IMR-90 (cell line): ENCODE measurements at regions not wholly inside any gene's neighbourhood (a gene's known extent, or its start where the extent isn't known, plus 50 kb on each side); places are given as distances from the start of the nearest gene placed in this dataset.

ENCODE experiments used
- ATAC-seq: fragments of 200-7000 bp; cut with Tn5 transposase; 2 replicates; pipeline ENCODE4 v1.9.1; 2020; ENCODE audit warnings: low read depth, mild to moderate bottlenecking, moderate library complexity
- BruUV-seq: library from RNA; stranded (reverse); fragments of 400-500 nt; replicated peaks from 2 replicates; lab custom pipeline; 2021; lab: Mats Ljungman, UMichigan
- CTCF ChIA-PET: fragments of 300-600 bp; formaldehyde crosslinking; extraction: SDS; loops from one replicate; lab custom pipeline; 2021; ENCODE audit warnings: antibody characterized with exemption; lab: Yijun Ruan, JAX
- POLR2A ChIA-PET: fragments of 300-600 bp; sonication (Branson Sonifier 250); formaldehyde crosslinking; loops from one replicate; lab custom pipeline; 2022; ENCODE audit warnings: antibody characterized with exemption; ENCODE audit not compliant: unreplicated experiment; lab: Charles Lee
- DNase-seq: peaks from one replicate; pipeline ENCODE4 v3.0.0; 2013
- H2AFZ ChIP-seq: replicated peaks from 2 replicates; pipeline ENCODE3; 2013; ENCODE audit warnings: low read length, mild to moderate bottlenecking; ENCODE audit not compliant: poor library complexity
- H2AK5ac ChIP-seq: 2 replicates; pipeline ENCODE4 v1.6.1; 2013; ENCODE audit warnings: low read depth, low read length, inconsistent platforms
- H2AK9ac ChIP-seq: replicated peaks from 2 replicates; pipeline ENCODE3; 2013; ENCODE audit warnings: mild to moderate bottlenecking, low read depth, low read length, moderate library complexity; ENCODE audit not compliant: poor library complexity
- H2BK120ac ChIP-seq: 2 replicates; pipeline ENCODE4 v1.6.1; 2013; ENCODE audit warnings: low read depth, low read length, inconsistent platforms
- H2BK15ac ChIP-seq: 3 replicates; pipeline ENCODE4 v1.6.1; 2013; ENCODE audit warnings: low read depth, low read length, inconsistent platforms
- H2BK20ac ChIP-seq: 2 replicates; pipeline ENCODE4 v1.6.1; 2013; ENCODE audit warnings: low read depth, mild to moderate bottlenecking, inconsistent platforms, low read length, moderate library complexity
- H2BK5ac ChIP-seq: 2 replicates; pipeline ENCODE4 v1.6.1; 2013; ENCODE audit warnings: mild to moderate bottlenecking, low read depth, low read length, inconsistent platforms; ENCODE audit not compliant: poor library complexity, severe bottlenecking
- H3K14ac ChIP-seq: replicated peaks from 2 replicates; pipeline ENCODE4 v1.6.1; 2013; ENCODE audit warnings: low read depth, low read length, inconsistent platforms
- H3K18ac ChIP-seq: 2 replicates; pipeline ENCODE4 v1.6.1; 2013; ENCODE audit warnings: low read depth, low read length, control low read depth
- H3K23ac ChIP-seq: 2 replicates; pipeline ENCODE4 v1.6.1; 2013; ENCODE audit warnings: low read depth, low read length, inconsistent platforms
- H3K27ac ChIP-seq: 2 replicates; pipeline ENCODE4 v1.5.1; 2013; ENCODE audit warnings: mild to moderate bottlenecking, control low read depth, low read length; ENCODE audit not compliant: insufficient read depth
- H3K27me3 ChIP-seq: 2 replicates; pipeline ENCODE4 v1.6.1; 2013; ENCODE audit warnings: low read length; ENCODE audit not compliant: control insufficient read depth, insufficient read depth
- H3K36me3 ChIP-seq: 2 replicates; pipeline ENCODE4 v1.6.1; 2013; ENCODE audit warnings: low read length, mixed read lengths; ENCODE audit not compliant: control insufficient read depth, insufficient read depth
- H3K4ac ChIP-seq: 2 replicates; pipeline ENCODE4 v1.6.1; 2013; ENCODE audit warnings: low read depth, low read length, inconsistent platforms
- H3K4me1 ChIP-seq: 2 replicates; pipeline ENCODE4 v1.6.1; 2013; ENCODE audit warnings: low read length, mixed read lengths; ENCODE audit not compliant: control insufficient read depth, insufficient read depth
- H3K4me2 ChIP-seq: 2 replicates; pipeline ENCODE4 v1.6.1; 2013; ENCODE audit warnings: low read depth, mild to moderate bottlenecking, control low read depth, low read length, moderate library complexity
- H3K4me3 ChIP-seq: 2 replicates; pipeline ENCODE4 v1.5.1; 2013; ENCODE audit warnings: low read depth, mild to moderate bottlenecking, control low read depth, low read length, moderate library complexity; ENCODE audit not compliant: insufficient read depth
- H3K56ac ChIP-seq: 2 replicates; pipeline ENCODE4 v1.6.1; 2013; ENCODE audit warnings: low read length, inconsistent platforms; ENCODE audit not compliant: insufficient read depth; ENCODE audit errors: extremely low read depth
- H3K79me1 ChIP-seq, 2 experiments: 2 replicates each; pipeline ENCODE4 v1.6.1; 2013; ENCODE audit warnings: low read length in 2 of 2, inconsistent platforms in 1 of 2, low read depth in 1 of 2
- H3K9ac ChIP-seq: 2 replicates; pipeline ENCODE4 v1.6.1; 2013; ENCODE audit warnings: low read depth, low read length, control low read depth
- H3K9me1 ChIP-seq: 2 replicates; pipeline ENCODE4 v1.6.1; 2013; ENCODE audit warnings: low read length, inconsistent platforms; ENCODE audit not compliant: insufficient read depth
- H3K9me3 ChIP-seq: 2 replicates; pipeline ENCODE4 v1.6.1; 2013; ENCODE audit warnings: low read length; ENCODE audit not compliant: control insufficient read depth, insufficient read depth
- H4K20me1 ChIP-seq: 2 replicates; pipeline ENCODE4 v1.6.1; 2013; ENCODE audit warnings: low read length, inconsistent platforms; ENCODE audit not compliant: insufficient read depth
- H4K5ac ChIP-seq: 2 replicates; pipeline ENCODE4 v1.6.1; 2013; ENCODE audit warnings: mild to moderate bottlenecking, low read depth, low read length, control low read depth
- H4K8ac ChIP-seq, 2 experiments: 2 replicates each; pipeline ENCODE4 v1.6.1; 2013; ENCODE audit warnings: low read depth in 2 of 2, low read length in 2 of 2, control low read depth in 1 of 2, inconsistent platforms in 1 of 2
- H4K91ac ChIP-seq: 2 replicates; pipeline ENCODE4 v1.6.1; 2013; ENCODE audit warnings: low read depth, low read length, inconsistent platforms; ENCODE audit not compliant: insufficient read depth
- CTCF ChIP-seq: conservative IDR thresholded peaks from 2 replicates; pipeline ENCODE4 v1.5.1; 2012; ENCODE audit warnings: mild to moderate bottlenecking, low read depth, low read length, improper control_type of control experiment
- RAD21 ChIP-seq: IDR thresholded peaks from 2 replicates; pipeline ENCODE4 v1.6.1; 2012; ENCODE audit warnings: low read length, improper control_type of control experiment
- WGBS, 2 experiments: methylation state at CpG; one replicate each; pipeline versions ENCODE4 v1.1.5 to v1.1.7; 2013; ENCODE audit warnings: missing lambda C conversion rate in 2 of 2; ENCODE audit not compliant: insufficient read length in 1 of 2; ENCODE audit errors: extremely low coverage in 2 of 2; 5-methylcytosine and 5-hydroxymethylcytosine counted together
- dilution Hi-C: fragments of 300-500 bp; cut with HindIII; formaldehyde crosslinking; loops from one replicate; pipeline ENCODE4 v1.14.3; 2018; ENCODE audit warnings: low sequenced_read_pairs; ENCODE audit not compliant: unreplicated experiment
- in situ Hi-C: fragments of 300-500 bp; cut with MboI; formaldehyde crosslinking; loops from 3 replicates; pipeline ENCODE4 v1.14.3; 2019; ENCODE audit warnings: low sequenced_read_pairs, inconsistent platforms, mixed read lengths
- intact Hi-C: fragments of 100-400 bp; cut with micrococcal nuclease; formaldehyde crosslinking; loops from 2 replicates; pipeline ENCODE4 v1.10.0; 2022

GRCh38 chr1:200281201-200281835 lies 128.5 kb downstream of the ZNF281 start:
- H3K4me2 ChIP-seq, result no peak overlapping the region
- H3K36me3 ChIP-seq, result no peaks in the 10 kb centered on the region
- no peak overlapping the region; the same call in 1 of the 2 replicates for H3K18ac ChIP-seq
- no peaks in the 10 kb centered on the region for H3K27me3 ChIP-seq
- H3K14ac ChIP-seq, result no peak overlapping the region
- H3K4me3 ChIP-seq, result no peak overlapping the region
- no TSS peak for BruUV-seq
- no peaks in the 10 kb centered on the region for H3K9me1 ChIP-seq
- no peak overlapping the region for H4K8ac ChIP-seq
- H3K23ac ChIP-seq, result no peak overlapping the region
- DNase-seq, result no peak
- no peaks in the 10 kb centered on the region for H3K4me1 ChIP-seq
- no peak for TF ChIP-seq RAD21
- no peak for TF ChIP-seq CTCF
- H2BK5ac ChIP-seq, result no peak overlapping the region
- no peak overlapping the region for H2AFZ ChIP-seq
- H4K5ac ChIP-seq, result no peak overlapping the region
- 89% methylated on average over 3 of the region's 8 CpGs; no CpG with 5 or more reads in 1 of the 2 experiments for WGBS, 2 experiments
- no peak overlapping the region for H3K4ac ChIP-seq
- in situ Hi-C loops, result loop anchor here (5.0 kb wide), 1 partner anchor 211 kb away; no protein-coding TSS in a partner anchor
- no peaks in the 10 kb centered on the region for H3K79me1 ChIP-seq
- H2BK15ac ChIP-seq, result no peak overlapping the region
- no peak overlapping the region for H2AK9ac ChIP-seq
- no peak for ATAC-seq
- ChIA-PET POLR2A (no interaction called here), CTCF (interaction anchor here (1.2 kb wide), 1 partner anchor 207 kb away, joined by 4 read pairs; no protein-coding TSS in a partner anchor)
- no peak overlapping the region for H3K27ac ChIP-seq
- dilution Hi-C loops, result no loop called here
- no peak overlapping the region for H2AK5ac ChIP-seq
- no peak overlapping the region for H2BK120ac ChIP-seq
- intact Hi-C loops, result loop anchor here (2.0 kb wide), 1 partner anchor 597 kb away; no protein-coding TSS in a partner anchor
- no peak overlapping the region for H2BK20ac ChIP-seq
- no peaks in the 10 kb centered on the region for H4K20me1 ChIP-seq
- H3K9ac ChIP-seq, result no peak overlapping the region
- H3K56ac ChIP-seq, result no peak overlapping the region
- no peak overlapping the region for H4K91ac ChIP-seq
- no peaks in the 10 kb centered on the region for H3K9me3 ChIP-seq
